CD4-positive, alpha-beta T cell treated with Interleukin-4 for 4 hours (primary cell): ENCODE measurements at regions not wholly inside any gene's neighbourhood (a gene's known extent, or its start where the extent isn't known, plus 50 kb on each side); places are given as distances from the start of the nearest gene placed in this dataset.

ENCODE experiments used
- DNase-seq: peaks from one replicate; pipeline ENCODE4 v3.0.0-alpha.2; 2020

GRCh38 chr1:199172171-199173124, 533.6 kb downstream of the PTPRC start:
- no peak for DNase-seq

GRCh38 chr1:199173356-199173755, 534.5 kb downstream of the PTPRC start:
- peak; percentile 65 for DNase-seq

GRCh38 chr1:199174336-199174735, 535.5 kb downstream of the PTPRC start:
- no peak for DNase-seq

GRCh38 chr1:199176713-199177112, 537.9 kb downstream of the PTPRC start:
- DNase-seq, result no peak

- DNase-seq, result no peak
These were observed 538.4 kb downstream of the PTPRC start for GRCh38 chr1:199177241-199177640.

GRCh38 chr1:199178646-199179045, 539.8 kb downstream of the PTPRC start:
- DNase-seq, result no peak

- DNase-seq, result no peak
These were observed 543.5 kb downstream of the PTPRC start for GRCh38 chr1:199182186-199182843.

GRCh38 chr1:199184180-199184579, 545.3 kb downstream of the PTPRC start:
- no peak for DNase-seq

GRCh38 chr1:199194862-199195261, 556.0 kb downstream of the PTPRC start:
- no peak for DNase-seq

- DNase-seq, result no peak
These were observed 558.9 kb downstream of the PTPRC start for GRCh38 chr1:199197695-199198094.

- DNase-seq, result no peak
These were observed 563.5 kb downstream of the PTPRC start for GRCh38 chr1:199202331-199202730.

- no peak for DNase-seq
These were observed 565.4 kb downstream of the PTPRC start for GRCh38 chr1:199204231-199204630.

- DNase-seq, result no peak
These were observed 567.1 kb downstream of the PTPRC start for GRCh38 chr1:199205740-199206441.

- DNase-seq, result no peak
These were observed 570.0 kb downstream of the PTPRC start for GRCh38 chr1:199208847-199209246.

GRCh38 chr1:199218065-199218464, 579.2 kb downstream of the PTPRC start:
- DNase-seq, result peak; percentile 10

GRCh38 chr1:199218533-199218932, 579.7 kb downstream of the PTPRC start:
- DNase-seq, result no peak

GRCh38 chr1:199220031-199220430, 581.2 kb downstream of the PTPRC start:
- no peak for DNase-seq

- no peak for DNase-seq
These were observed 582.7 kb downstream of the PTPRC start for GRCh38 chr1:199221371-199222150.

GRCh38 chr1:199223936-199224335, 585.1 kb downstream of the PTPRC start:
- no peak for DNase-seq

GRCh38 chr1:199226163-199226562, 587.3 kb downstream of the PTPRC start:
- DNase-seq, result peak; percentile 57

GRCh38 chr1:199242147-199242546, 603.3 kb downstream of the PTPRC start:
- DNase-seq, result no peak

- DNase-seq, result no peak
These were observed 603.8 kb downstream of the PTPRC start for GRCh38 chr1:199242601-199243000.
